Endothelial cell of umbilical vein (primary cell): ENCODE measurements at regions not wholly inside any gene's neighbourhood (a gene's known extent, or its start where the extent isn't known, plus 50 kb on each side); places are given as distances from the start of the nearest gene placed in this dataset.

Experiments used
- CTCF ChIP-seq, 2 donors: IDR thresholded peaks; 1 replicate in 1 of 2; 2 replicates in 1 of 2; pipeline ENCODE4 v1.5.1; 2011; ENCODE audit warnings: low read length in 2 of 2, mild to moderate bottlenecking in 2 of 2, moderate library complexity in 2 of 2, control low read depth in 1 of 2, inconsistent platforms in 1 of 2, low read depth in 1 of 2; ENCODE audit not compliant: insufficient read depth in 1 of 2; ENCODE audit errors: extremely low read depth in 1 of 2
- EZH2 ChIP-seq: IDR thresholded peaks from 2 replicates; pipeline ENCODE4 v1.6.1; 2012; ENCODE audit warnings: borderline replicate concordance, low read depth, mild to moderate bottlenecking, moderate library complexity, low read length, inconsistent platforms; ENCODE audit not compliant: severe bottlenecking
- POLR2AphosphoS5 ChIP-seq: IDR thresholded peaks from 2 replicates; pipeline ENCODE4 v1.6.1; 2012; ENCODE audit warnings: low read depth, mild to moderate bottlenecking, control low read depth, low read length, moderate library complexity; ENCODE audit not compliant: insufficient read depth

GRCh38 chr6:126112171-126112632 lies 125.9 kb downstream of the TRMT11 start:
- TF ChIP-seq CTCF (IDR thresholded peaks at IDR 0.05; ENCODE audit: extremely low read depth in 1 of 2, insufficient read depth in 1 of 2, low read depth in 1 of 2, low read length in 2 of 2): no peak
- no peak for TF ChIP-seq POLR2AphosphoS5
- TF ChIP-seq EZH2: no peak
